ENCODE measurements at regions not wholly inside any gene's neighbourhood (a gene's known extent, or its start where the extent isn't known, plus 50 kb on each side); places are given as distances from the start of the nearest gene placed in this dataset.

- H3K27ac Mint-ChIP-seq (ENCODE audit: unreplicated experiment): no peak overlapping the region
- H3K4me1 Mint-ChIP-seq (ENCODE audit: low read depth): peaks cover 3% of the 10 kb centered on the region
- H3K36me3 Mint-ChIP-seq (ENCODE audit: low read depth): no peaks in the 10 kb centered on the region
- no peak overlapping the region for H3K4me3 Mint-ChIP-seq (ENCODE audit: unreplicated experiment)
- DNase-seq (ENCODE audit: low spot score): no peak
- H3K27me3 Mint-ChIP-seq (ENCODE audit: low read depth): no peaks in the 10 kb centered on the region
- no peaks in the 10 kb centered on the region for H3K9me3 Mint-ChIP-seq (ENCODE audit: low read depth)
- no peak for TF ChIP-seq CTCF (IDR thresholded peaks at IDR 0.05)
Measured at GRCh38 chr12:16475521-16475920, 128.1 kb downstream of the MGST1 start.

- Mint-ChIP-seq H3K4me3 (ENCODE audit: unreplicated experiment) (no peak overlapping the region), H3K4me1 (ENCODE audit: low read depth) (no peaks in the 10 kb centered on the region), H3K27ac (ENCODE audit: unreplicated experiment) (no peak overlapping the region), H3K9me3 (ENCODE audit: low read depth) (peaks cover 23% of the 10 kb centered on the region), H3K36me3 (ENCODE audit: low read depth) (no peaks in the 10 kb centered on the region), H3K27me3 (ENCODE audit: low read depth) (no peaks in the 10 kb centered on the region)
- DNase-seq (ENCODE audit: low spot score): no peak
- TF ChIP-seq CTCF (IDR thresholded peaks at IDR 0.05): no peak
Measured at GRCh38 chr12:16482726-16483125, 123.2 kb downstream of the LMO3 start.

- H3K4me3 Mint-ChIP-seq (ENCODE audit: unreplicated experiment): no peak overlapping the region
- DNase-seq (ENCODE audit: low spot score): no peak
- no peak overlapping the region for H3K27ac Mint-ChIP-seq (ENCODE audit: unreplicated experiment)
- no peaks in the 10 kb centered on the region for H3K9me3 Mint-ChIP-seq (ENCODE audit: low read depth)
- TF ChIP-seq CTCF (IDR thresholded peaks at IDR 0.05): no peak
- peaks cover 3% of the 10 kb centered on the region for H3K27me3 Mint-ChIP-seq (ENCODE audit: low read depth)
- no peaks in the 10 kb centered on the region for H3K36me3 Mint-ChIP-seq (ENCODE audit: low read depth)
- H3K4me1 Mint-ChIP-seq (ENCODE audit: low read depth): no peaks in the 10 kb centered on the region
Measured at GRCh38 chr12:16492240-16492639, 113.7 kb downstream of the LMO3 start.

GRCh38 chr12:16492820-16493797 lies 112.9 kb downstream of the LMO3 start:
- Mint-ChIP-seq H3K36me3 (ENCODE audit: low read depth) (no peaks in the 10 kb centered on the region), H3K27ac (ENCODE audit: unreplicated experiment) (no peak overlapping the region), H3K4me3 (ENCODE audit: unreplicated experiment) (no peak overlapping the region), H3K27me3 (ENCODE audit: low read depth) (peaks cover 3% of the 10 kb centered on the region), H3K9me3 (ENCODE audit: low read depth) (no peaks in the 10 kb centered on the region), H3K4me1 (ENCODE audit: low read depth) (no peaks in the 10 kb centered on the region)
- TF ChIP-seq CTCF (IDR thresholded peaks at IDR 0.05): no peak
- DNase-seq (ENCODE audit: low spot score): no peak

- Mint-ChIP-seq H3K27me3 (ENCODE audit: low read depth) (peaks cover 3% of the 10 kb centered on the region), H3K9me3 (ENCODE audit: low read depth) (no peaks in the 10 kb centered on the region), H3K4me3 (ENCODE audit: unreplicated experiment) (no peak overlapping the region), H3K36me3 (ENCODE audit: low read depth) (no peaks in the 10 kb centered on the region), H3K4me1 (ENCODE audit: low read depth) (no peaks in the 10 kb centered on the region), H3K27ac (ENCODE audit: unreplicated experiment) (no peak overlapping the region)
- no peak for TF ChIP-seq CTCF (IDR thresholded peaks at IDR 0.05)
- no peak for DNase-seq (ENCODE audit: low spot score)
Measured at GRCh38 chr12:16495196-16495595, 110.8 kb downstream of the LMO3 start.

Data from chondrocyte (in vitro differentiated cells).